NCI-H345 treated with DMSO at 0.1 percent for 48 hours (cell line): ENCODE measurements at regions not wholly inside any gene's neighbourhood (a gene's known extent, or its start where the extent isn't known, plus 50 kb on each side); places are given as distances from the start of the nearest gene placed in this dataset.

Experiments
- DNase-seq: peaks from one replicate; lab custom pipeline; 2025; ENCODE audit not compliant: unreplicated experiment; lab: John Stamatoyannopoulos, UW

- no peak for DNase-seq
Observed at GRCh38 chr1:93815366-93816110, 63.5 kb downstream of the DNTTIP2 start.

GRCh38 chr1:93814795-93815340, 64.1 kb downstream of the DNTTIP2 start:
- peak; percentile 79 for DNase-seq

GRCh38 chr1:93814059-93814794, 64.8 kb downstream of the DNTTIP2 start:
- DNase-seq, result peak; percentile 63

- DNase-seq, result no peak
Observed at GRCh38 chr1:93813076-93813475, 65.9 kb downstream of the DNTTIP2 start.

GRCh38 chr1:93811326-93812065, 67.5 kb downstream of the DNTTIP2 start:
- DNase-seq, result no peak

GRCh38 chr1:93810316-93810715, 68.7 kb downstream of the DNTTIP2 start:
- no peak for DNase-seq

GRCh38 chr1:93808871-93809270, 70.1 kb downstream of the DNTTIP2 start:
- DNase-seq, result no peak

- no peak for DNase-seq
Observed at GRCh38 chr1:93807311-93807930, 71.6 kb downstream of the DNTTIP2 start.

- DNase-seq, result no peak
Observed at GRCh38 chr1:93805027-93805610, 73.9 kb downstream of the DNTTIP2 start.

GRCh38 chr1:93804412-93804811, 74.6 kb downstream of the DNTTIP2 start:
- DNase-seq, result no peak

- DNase-seq, result no peak
Observed at GRCh38 chr1:93801471-93801870, 77.5 kb downstream of the DNTTIP2 start.

- no peak for DNase-seq
Observed at GRCh38 chr1:93800856-93801255, 78.2 kb downstream of the DNTTIP2 start.

GRCh38 chr1:93798291-93798690, 80.7 kb downstream of the DNTTIP2 start:
- no peak for DNase-seq

GRCh38 chr1:93784538-93784937, 94.5 kb downstream of the DNTTIP2 start:
- DNase-seq, result peak; percentile 63

- no peak for DNase-seq
Observed at GRCh38 chr1:93783876-93784275, 95.1 kb downstream of the DNTTIP2 start.

- DNase-seq, result no peak
Observed at GRCh38 chr1:93779540-93780165, 98.0 kb upstream of the BCAR3 start.

GRCh38 chr1:93778457-93778856, 96.8 kb upstream of the BCAR3 start:
- no peak for DNase-seq

- DNase-seq, result no peak
Observed at GRCh38 chr1:93777255-93777654, 95.6 kb upstream of the BCAR3 start.

- no peak for DNase-seq
Observed at GRCh38 chr1:93776728-93777127, 95.1 kb upstream of the BCAR3 start.

GRCh38 chr1:93775224-93775623, 93.6 kb upstream of the BCAR3 start:
- peak; percentile 65 for DNase-seq
